Neural cell (in vitro differentiated cells): ENCODE measurements at regions not wholly inside any gene's neighbourhood (a gene's known extent, or its start where the extent isn't known, plus 50 kb on each side); places are given as distances from the start of the nearest gene placed in this dataset.

Experiments used
- H2AFZ ChIP-seq: fragments of 200-600, 300-800 bp; sonication (generic), shearing (Covaris generic); 2 replicates; pipeline ENCODE4 v1.6.0; 2014; ENCODE audit warnings: low read depth, mild to moderate bottlenecking, antibody characterized with exemption, low read length, moderate library complexity
- H3F3A ChIP-seq: fragments of 200-600 bp; shearing (Covaris generic); 2 replicates; pipeline ENCODE4 v1.6.1; 2016; ENCODE audit warnings: mild to moderate bottlenecking, moderate library complexity, mixed read lengths, antibody characterized with exemption, low read length; ENCODE audit not compliant: insufficient read depth, poor library complexity, severe bottlenecking
- H3K27ac ChIP-seq: fragments of 200-600, 300-800 bp; sonication (generic), shearing (Covaris generic); 2 replicates; pipeline ENCODE4 v1.5.1; 2014; ENCODE audit warnings: mild to moderate bottlenecking, low read length, moderate library complexity
- H3K27me3 ChIP-seq: fragments of 300-800, 200-600 bp; sonication (generic), shearing (Covaris generic); 2 replicates; pipeline ENCODE4 v1.6.0; 2014; ENCODE audit warnings: mild to moderate bottlenecking, low read depth, low read length, moderate library complexity; ENCODE audit not compliant: insufficient read depth
- H3K36me3 ChIP-seq: fragments of 300-800, 200-600 bp; sonication (generic), shearing (Covaris generic); 2 replicates; pipeline ENCODE4 v1.5.1; 2014; ENCODE audit warnings: mild to moderate bottlenecking, antibody characterized with exemption, low read length, moderate library complexity; ENCODE audit not compliant: insufficient read depth
- H3K4me2 ChIP-seq: fragments of 300-800, 200-600 bp; sonication (generic), shearing (Covaris generic); 2 replicates; pipeline ENCODE4 v1.6.0; 2014; ENCODE audit warnings: mild to moderate bottlenecking, low read length
- H3K4me3 ChIP-seq: fragments of 300-800, 200-600 bp; sonication (generic), shearing (Covaris generic); 2 replicates; pipeline ENCODE4 v1.5.1; 2014; ENCODE audit warnings: mild to moderate bottlenecking, low read length, moderate library complexity
- H3K79me2 ChIP-seq: fragments of 200-600 bp; shearing (Covaris generic); replicated peaks from 2 replicates; pipeline ENCODE4 v1.6.0; 2014; ENCODE audit warnings: mild to moderate bottlenecking, low read length, moderate library complexity; ENCODE audit not compliant: insufficient read depth
- H3K9ac ChIP-seq: fragments of 300-800, 200-600 bp; sonication (generic), shearing (Covaris generic); 2 replicates; pipeline ENCODE4 v1.6.1; 2016; ENCODE audit warnings: mild to moderate bottlenecking, low read length, mixed read lengths
- H3K9me2 ChIP-seq: fragments of 200-600 bp; shearing (Covaris generic); 2 replicates; pipeline ENCODE4 v1.6.1; 2016; ENCODE audit warnings: mild to moderate bottlenecking, low read length, mixed read lengths; ENCODE audit not compliant: insufficient read depth
- H3K9me3 ChIP-seq: fragments of 200-600, 300-800 bp; sonication (generic), shearing (Covaris generic); 2 replicates; pipeline ENCODE4 v1.6.1; 2016; ENCODE audit warnings: mild to moderate bottlenecking, mixed run types, low read length, moderate library complexity, mixed read lengths
- H4K20me1 ChIP-seq: fragments of 200-600 bp; shearing (Covaris generic); 2 replicates; pipeline ENCODE4 v1.6.1; 2016; ENCODE audit warnings: mild to moderate bottlenecking, mixed run types; ENCODE audit not compliant: insufficient read depth
- CTCF ChIP-seq: fragments of 450-650 bp; IDR thresholded peaks from 2 replicates; pipeline ENCODE4 v1.5.1; 2014; ENCODE audit warnings: antibody characterized with exemption, mild to moderate bottlenecking, moderate library complexity; ENCODE audit not compliant: poor library complexity, severe bottlenecking
- EP300 ChIP-seq: fragments of 450-650 bp; conservative IDR thresholded peaks from 2 replicates; pipeline ENCODE4 v1.6.1; 2014; ENCODE audit warnings: antibody characterized with exemption, mild to moderate bottlenecking, moderate library complexity; ENCODE audit not compliant: poor library complexity, severe bottlenecking
- EZH2 ChIP-seq: fragments of 200-600, 300-800 bp; shearing (Covaris generic), sonication (generic); IDR thresholded peaks from 2 replicates; pipeline ENCODE4 v1.6.1; 2014; ENCODE audit warnings: antibody characterized with exemption, low read length, borderline replicate concordance, mild to moderate bottlenecking; ENCODE audit not compliant: insufficient read depth, poor library complexity, severe bottlenecking
- MXI1 ChIP-seq: fragments of 450-650 bp; conservative IDR thresholded peaks from 2 replicates; pipeline ENCODE4 v1.6.1; 2014; ENCODE audit warnings: antibody characterized with exemption, mild to moderate bottlenecking; ENCODE audit not compliant: poor library complexity, severe bottlenecking
- POLR2AphosphoS5 ChIP-seq: IDR thresholded peaks from 2 replicates; pipeline ENCODE4 v1.6.1; 2012
- RAD21 ChIP-seq: fragments of 450-650 bp; conservative IDR thresholded peaks from 2 replicates; pipeline ENCODE4 v1.6.1; 2014; ENCODE audit warnings: antibody characterized with exemption, mild to moderate bottlenecking, moderate library complexity
- REST ChIP-seq: IDR thresholded peaks from 2 replicates; pipeline ENCODE4 v1.6.1; 2012; ENCODE audit warnings: borderline replicate concordance
- SMC3 ChIP-seq: fragments of 450-650 bp; conservative IDR thresholded peaks from 2 replicates; pipeline ENCODE4 v1.6.1; 2014; ENCODE audit warnings: antibody characterized with exemption, mild to moderate bottlenecking, moderate library complexity; ENCODE audit not compliant: poor library complexity
- TAF1 ChIP-seq: IDR thresholded peaks from 2 replicates; pipeline ENCODE4 v1.6.1; 2012; ENCODE audit warnings: low read depth

- H3K4me2 ChIP-seq = no peak overlapping the region
- no peaks in the 10 kb centered on the region for H3K27me3 ChIP-seq
- H3K4me3 ChIP-seq = no peak overlapping the region
Observed at GRCh38 chr10:124221356-124222317, 128.2 kb upstream of the CHST15 start.

More at GRCh38 chr10:124221356-124222317, 128.2 kb upstream of the CHST15 start:
- Histone ChIP-seq H3K27ac (no peak overlapping the region), H3K9me3 (no peaks in the 10 kb centered on the region), H2AFZ (no peak overlapping the region), H3K9ac (no peak overlapping the region), H3K79me2 (no peaks in the 10 kb centered on the region), H3F3A (no peaks in the 10 kb centered on the region), H3K9me2 (no peaks in the 10 kb centered on the region), H3K36me3 (no peaks in the 10 kb centered on the region), H4K20me1 (no peaks in the 10 kb centered on the region)
- no peak for TF ChIP-seq EZH2
- no peak for TF ChIP-seq EP300
- no peak for TF ChIP-seq TAF1
- TF ChIP-seq MXI1 = no peak
- TF ChIP-seq SMC3 = no peak
- no peak for TF ChIP-seq POLR2AphosphoS5
- no peak for TF ChIP-seq REST
- no peak for TF ChIP-seq RAD21
- no peak for TF ChIP-seq CTCF
